IPS-NIHi7 (cell line): ENCODE measurements at regions not wholly inside any gene's neighbourhood (a gene's known extent, or its start where the extent isn't known, plus 50 kb on each side); places are given as distances from the start of the nearest gene placed in this dataset.
A peak's percentile ranks its signal among the peaks of the same experiment; 100 is the strongest.

Experiments used
- DNase-seq: peaks from one replicate; pipeline ENCODE4 v3.0.0; 2012; ENCODE audit warnings: mixed read lengths; ENCODE audit errors: extremely low spot score

- DNase-seq = no peak
Measured at GRCh38 chr11:45597097-45597496, 68.3 kb downstream of the CHST1 start.

GRCh38 chr11:45596571-45596970 is 68.9 kb downstream of the CHST1 start:
- no peak for DNase-seq

DNA sequence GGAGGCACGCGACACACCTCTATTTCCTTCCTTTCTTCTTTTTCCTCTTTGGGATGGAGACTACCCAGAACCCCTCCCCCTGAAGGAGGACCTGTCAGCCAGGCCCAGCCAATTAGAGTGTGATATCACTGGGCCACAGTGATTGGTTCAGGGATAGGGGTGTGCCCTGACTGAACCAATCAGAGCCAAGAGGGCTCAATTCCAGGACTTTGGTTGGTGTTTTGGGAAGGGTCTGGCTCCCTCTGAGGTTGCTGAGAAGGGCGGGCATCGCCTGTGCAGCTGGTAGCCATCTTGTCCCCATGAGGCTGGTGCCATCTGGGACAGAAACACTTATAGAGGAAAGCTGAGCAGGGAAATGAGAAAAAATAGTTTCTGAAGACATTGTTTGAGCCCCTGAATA is 71.4 kb downstream of the CHST1 start:
- peak; percentile 35 for DNase-seq

- DNase-seq = no peak
Measured at GRCh38 chr11:45592636-45593035, 72.8 kb downstream of the CHST1 start.

DNA sequence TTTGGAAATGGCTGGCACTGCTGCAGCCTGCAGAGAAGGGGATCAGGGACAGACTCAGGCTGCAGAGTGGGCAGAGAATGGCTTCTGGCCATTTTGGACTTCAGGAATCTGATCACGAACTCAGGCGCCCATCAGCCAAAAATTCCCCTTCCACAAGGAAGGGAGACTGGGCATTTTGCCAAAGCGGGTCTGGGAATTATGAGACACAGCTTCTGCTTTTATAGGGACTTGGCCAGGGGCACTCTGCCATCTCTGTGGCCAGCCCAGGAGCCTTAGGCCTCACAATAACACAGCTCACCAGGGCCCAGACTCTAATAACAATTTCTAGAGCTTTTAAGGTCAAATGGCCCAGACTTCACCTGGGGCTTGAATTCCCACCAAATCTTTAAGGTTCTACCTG is 74.7 kb downstream of the CHST1 start:
- no peak for DNase-seq

DNA sequence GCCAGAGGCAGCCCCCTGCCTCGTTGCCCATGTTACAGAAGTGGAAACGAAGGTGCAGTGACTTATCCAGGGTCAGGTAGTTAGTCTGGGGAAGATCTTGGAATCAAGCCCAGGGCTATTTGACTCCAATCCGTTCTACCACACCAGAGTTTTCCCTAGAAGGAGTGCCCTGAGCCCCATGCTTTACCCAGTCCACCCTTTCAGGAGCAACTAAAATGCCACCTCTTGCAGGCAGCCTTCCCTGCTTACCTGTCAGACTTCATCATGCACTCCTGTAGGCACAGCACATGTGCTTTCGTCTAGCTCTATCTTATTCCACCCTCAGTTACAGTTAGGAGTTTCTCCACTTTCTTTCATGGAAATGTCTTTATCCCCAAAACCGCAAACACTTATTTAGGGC is 80.2 kb downstream of the CHST1 start:
- DNase-seq = no peak

- no peak for DNase-seq
Measured at GRCh38 chr11:45583981-45584566, 81.3 kb downstream of the CHST1 start.

- peak; percentile 81 for DNase-seq
Measured at GRCh38 chr11:45580399-45580798, 85.0 kb downstream of the CHST1 start.

DNA sequence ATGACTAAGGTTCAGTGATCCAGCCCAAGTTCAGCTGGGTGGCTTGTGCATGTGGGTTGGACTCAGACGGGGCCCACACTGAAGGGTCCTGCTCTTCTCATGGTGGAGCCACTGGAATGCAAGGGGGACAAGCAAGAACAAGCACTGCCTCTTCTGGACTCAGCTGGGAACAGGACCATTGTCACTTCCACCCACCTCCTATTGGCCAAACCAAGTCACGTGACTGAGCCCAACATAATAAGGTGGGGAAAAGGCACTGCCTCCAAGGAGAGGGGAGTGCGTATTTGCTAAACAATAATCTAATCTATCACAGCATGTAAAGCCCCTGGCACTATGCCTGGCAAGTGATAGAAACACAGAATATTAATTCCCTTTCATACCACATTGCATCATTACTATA is 87.1 kb downstream of the CHST1 start:
- no peak for DNase-seq

- peak; percentile 59 for DNase-seq
Measured at GRCh38 chr11:45577752-45578151, 87.7 kb downstream of the CHST1 start.

DNA sequence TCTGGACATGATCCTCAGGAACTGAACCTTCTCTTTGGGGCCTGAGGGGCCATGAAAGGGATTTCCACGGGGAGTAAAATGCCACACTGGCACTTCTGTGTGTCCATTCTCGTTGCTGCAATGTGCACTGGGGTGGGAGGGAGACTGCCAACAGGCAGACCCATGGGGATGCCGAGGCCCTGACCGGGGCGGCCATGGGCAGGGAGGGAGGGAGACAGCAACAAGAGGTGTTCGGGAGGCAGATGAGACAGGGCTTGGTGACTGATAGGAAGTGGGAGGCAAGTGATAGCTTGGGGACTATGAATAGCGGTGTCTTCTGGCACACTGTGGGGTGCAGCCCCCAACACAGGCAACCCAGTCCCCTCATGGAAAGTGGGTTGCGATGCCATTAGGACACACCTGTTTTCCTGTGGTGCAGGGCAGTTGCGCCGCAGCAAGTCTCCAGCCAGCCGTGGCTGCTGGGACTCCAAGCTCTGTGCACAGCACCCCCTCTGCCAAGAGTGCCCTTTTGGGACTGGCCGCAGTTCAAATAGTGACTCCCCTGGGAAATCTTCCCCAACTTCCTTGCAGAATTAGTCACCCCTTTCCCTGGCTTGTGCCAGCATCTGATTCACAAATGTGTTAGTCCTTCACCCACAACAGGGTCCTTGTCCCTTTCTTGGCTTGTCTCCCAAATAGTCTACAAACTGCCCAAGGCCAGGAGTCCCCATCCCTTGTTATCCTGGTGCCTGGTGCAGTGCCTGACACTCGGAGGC is 88.8 kb downstream of the CHST1 start:
- no peak for DNase-seq

GRCh38 chr11:45573728-45574127 is 91.7 kb downstream of the CHST1 start:
- no peak for DNase-seq

GRCh38 chr11:45572354-45573123 is 92.9 kb downstream of the CHST1 start:
- DNase-seq = no peak

DNA sequence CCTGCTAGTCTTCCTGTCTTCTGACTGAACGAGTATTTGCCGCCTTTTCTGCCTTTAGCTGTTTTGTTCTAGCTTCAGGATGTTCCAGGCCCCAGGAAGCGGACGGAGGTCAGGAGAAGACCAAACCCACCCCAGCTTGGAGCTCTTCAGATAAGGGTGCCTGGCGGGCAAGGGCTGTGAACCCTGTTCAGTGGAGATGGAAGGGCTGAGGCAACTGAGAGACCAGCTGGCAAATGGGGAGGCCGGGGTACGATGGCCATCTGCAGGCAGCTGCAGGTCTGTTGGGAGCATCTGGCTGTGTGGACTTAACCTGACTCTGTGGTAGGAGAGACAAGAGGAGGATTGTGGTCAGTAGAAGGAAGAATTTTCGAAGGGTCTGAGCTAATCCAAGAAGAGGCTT is 95.6 kb downstream of the CHST1 start:
- DNase-seq = no peak

DNA sequence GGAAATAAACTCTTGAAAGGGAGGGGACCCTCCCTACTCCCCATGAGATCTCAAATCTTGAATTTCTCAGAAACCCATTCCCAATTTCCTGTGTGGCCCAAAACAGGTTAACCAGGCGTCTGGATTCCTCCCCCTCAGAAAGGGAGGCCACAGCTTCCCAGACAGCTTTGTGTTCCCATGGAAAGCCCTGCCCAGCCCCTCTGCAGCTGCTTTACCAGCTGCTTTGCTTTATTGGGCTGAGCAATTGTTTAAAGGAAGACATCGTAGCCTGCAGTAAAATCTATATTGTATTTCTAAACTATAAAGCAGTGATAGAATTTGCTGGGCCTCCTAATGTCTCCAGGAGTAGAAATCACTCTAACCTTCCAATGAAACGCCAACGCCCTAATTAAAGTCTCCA is 97.4 kb downstream of the CHST1 start:
- no peak for DNase-seq

DNA sequence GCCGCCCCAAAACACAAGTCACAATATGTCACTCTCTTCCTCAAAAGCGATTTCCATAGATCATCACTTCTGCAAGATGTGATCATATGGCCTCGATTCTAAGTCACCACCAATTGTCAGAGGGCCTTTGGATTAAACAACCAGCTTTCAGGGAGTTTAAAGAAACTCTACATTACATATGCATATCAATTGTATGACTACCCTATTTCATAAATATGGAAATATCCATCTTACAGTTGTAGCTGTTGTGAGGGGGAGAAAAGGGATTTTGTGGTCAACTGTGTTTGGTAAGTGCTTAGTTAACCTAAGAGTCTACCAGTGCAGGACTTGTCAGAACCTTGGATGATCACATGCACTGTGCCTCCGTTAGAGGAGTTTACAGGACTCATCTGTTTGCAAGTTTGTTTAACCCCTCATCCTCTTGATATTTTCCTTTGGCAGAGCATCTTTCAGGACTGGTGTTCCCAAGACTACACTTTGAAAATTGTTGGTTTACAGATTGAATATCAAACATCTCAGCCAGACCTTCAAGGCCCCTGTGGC is 99.9 kb downstream of the CHST1 start:
- no peak for DNase-seq

DNA sequence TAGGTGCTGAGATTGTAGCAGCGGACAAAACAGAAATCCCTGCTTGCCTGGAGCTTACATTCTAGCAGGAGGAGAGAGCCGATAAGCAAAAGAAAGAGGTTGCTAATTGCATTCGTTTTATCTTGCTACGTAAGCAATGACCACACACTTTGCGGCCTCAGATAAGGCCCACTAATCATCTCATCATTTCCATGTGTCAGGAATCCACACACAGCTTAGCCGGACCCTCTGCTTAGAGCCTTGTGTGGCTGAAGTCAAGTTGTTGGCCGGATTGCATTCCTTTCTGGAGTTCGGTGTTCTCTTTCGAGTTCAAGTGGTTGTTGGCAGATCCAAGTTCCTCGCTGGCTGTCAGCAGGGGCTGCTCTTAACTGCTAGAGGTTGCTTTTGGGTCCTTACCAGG is 101.6 kb downstream of the CHST1 start:
- DNase-seq = peak; percentile 34

DNA sequence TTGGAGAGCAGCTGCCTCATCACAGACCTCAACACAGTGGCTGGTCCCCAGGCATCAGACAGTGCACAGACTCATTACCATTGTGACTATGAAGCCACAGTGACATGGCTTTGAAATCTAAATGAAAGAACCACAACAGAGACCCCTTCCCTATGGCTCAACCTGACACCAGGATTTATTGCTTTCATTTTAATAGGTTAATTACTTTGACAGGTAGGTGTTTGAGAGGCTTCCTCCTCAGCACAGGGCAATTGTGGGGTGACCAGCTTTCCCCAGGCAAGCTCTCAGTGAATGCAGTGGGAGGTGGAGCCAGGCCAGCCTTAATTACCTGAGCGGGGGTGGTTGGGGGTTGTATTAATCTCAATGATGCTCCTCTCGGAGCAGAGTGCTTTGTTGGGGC is 102.3 kb downstream of the CHST1 start:
- DNase-seq = no peak

DNA sequence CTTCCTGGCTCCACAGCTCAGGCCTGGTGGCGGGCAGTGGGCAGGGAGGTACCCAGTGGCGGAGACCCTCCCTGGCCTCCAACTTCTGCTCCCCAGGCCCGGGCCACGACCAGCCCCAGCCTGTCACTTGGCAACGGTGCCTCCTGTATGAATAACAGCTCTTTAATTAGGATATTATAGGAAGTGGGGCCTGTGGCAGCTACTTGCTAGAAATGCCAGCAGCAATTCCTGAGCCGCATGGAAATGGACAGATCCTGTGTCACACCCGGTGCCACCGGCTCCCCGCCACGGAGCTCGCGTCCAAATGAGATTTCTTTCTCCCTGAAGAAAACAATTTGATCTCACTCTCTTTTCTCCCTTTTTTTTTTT is 104.5 kb downstream of the CHST1 start:
- no peak for DNase-seq

- DNase-seq = no peak
Measured at GRCh38 chr11:45560155-45560912, 105.1 kb downstream of the CHST1 start.

DNA sequence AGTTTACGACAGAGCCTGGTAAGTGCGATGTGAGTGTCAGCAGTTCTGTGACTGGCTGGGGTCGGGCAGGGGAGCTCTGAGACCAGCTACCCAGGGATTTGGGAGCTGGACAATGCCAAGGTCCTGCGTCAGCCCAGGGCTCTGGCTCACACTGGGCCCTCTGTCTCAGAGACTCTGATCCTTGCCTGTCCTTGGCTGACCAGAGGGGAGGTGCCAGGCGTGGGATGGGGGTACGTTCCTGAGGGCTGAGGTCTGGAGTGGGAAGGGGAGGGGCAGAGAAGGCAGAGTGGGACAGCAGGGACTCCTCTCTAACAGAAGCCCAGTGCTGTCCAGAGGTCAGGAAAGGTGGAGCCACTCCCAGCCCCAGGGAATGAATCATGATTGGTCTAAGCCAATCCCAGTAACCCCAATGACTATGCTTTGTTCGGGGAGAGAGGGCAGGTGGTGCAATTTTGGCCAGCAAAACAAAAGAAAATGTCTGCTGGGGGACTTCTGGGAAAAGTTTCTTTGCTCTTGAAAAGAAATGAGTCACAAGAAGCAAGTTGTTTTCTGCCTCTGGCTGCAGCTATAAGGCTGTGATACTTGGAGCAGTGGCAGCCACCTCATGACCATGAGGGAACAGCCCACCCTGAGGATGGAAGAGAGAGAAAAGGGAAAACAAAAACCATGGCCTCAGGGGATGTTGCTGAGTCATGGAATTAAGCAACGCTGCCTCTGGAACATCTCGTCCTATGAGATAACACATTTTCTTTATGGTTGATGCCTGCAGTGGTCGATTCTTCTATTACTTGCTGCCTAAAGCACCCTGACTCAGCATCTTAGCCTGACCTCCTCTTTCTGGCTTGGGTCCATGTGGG is 108.3 kb downstream of the CHST1 start:
- DNase-seq = no peak
